Nephron (organoid): ENCODE measurements at regions not wholly inside any gene's neighbourhood (a gene's known extent, or its start where the extent isn't known, plus 50 kb on each side); places are given as distances from the start of the nearest gene placed in this dataset.
A peak's percentile ranks its signal among the peaks of the same experiment; 100 is the strongest.

Experiments used
- H3K27ac Mint-ChIP-seq, 3 experiments: 2 replicates each; pipeline ENCODE4 v1.8.0; 2020; ENCODE audit warnings: mixed read lengths in 3 of 3, mild to moderate bottlenecking in 2 of 3, moderate library complexity in 1 of 3
- H3K27me3 Mint-ChIP-seq: 2 replicates; pipeline ENCODE4 v1.8.0; 2021; ENCODE audit warnings: low read depth, mild to moderate bottlenecking, moderate library complexity, mixed read lengths
- H3K36me3 Mint-ChIP-seq: 2 replicates; pipeline ENCODE4 v1.8.0; 2020; ENCODE audit warnings: low read depth, mixed read lengths
- H3K4me1 Mint-ChIP-seq: 2 replicates; pipeline ENCODE4 v1.8.0; 2020; ENCODE audit warnings: mixed read lengths
- H3K4me3 Mint-ChIP-seq, 3 experiments: 2 replicates each; pipeline ENCODE4 v1.8.0; 2020; ENCODE audit warnings: mild to moderate bottlenecking in 3 of 3, mixed read lengths in 3 of 3, moderate library complexity in 2 of 3
- H3K9me3 Mint-ChIP-seq: 2 replicates; pipeline ENCODE4 v1.8.0; 2020; ENCODE audit warnings: mixed read lengths
- CTCF ChIP-seq, 3 experiments: fragments of 200-600 bp; sonication (generic); IDR thresholded peaks; one replicate each; pipeline ENCODE4 v1.5.0; 2021; ENCODE audit warnings: antibody characterized with exemption in 3 of 3; ENCODE audit not compliant: unreplicated experiment in 3 of 3

DNA sequence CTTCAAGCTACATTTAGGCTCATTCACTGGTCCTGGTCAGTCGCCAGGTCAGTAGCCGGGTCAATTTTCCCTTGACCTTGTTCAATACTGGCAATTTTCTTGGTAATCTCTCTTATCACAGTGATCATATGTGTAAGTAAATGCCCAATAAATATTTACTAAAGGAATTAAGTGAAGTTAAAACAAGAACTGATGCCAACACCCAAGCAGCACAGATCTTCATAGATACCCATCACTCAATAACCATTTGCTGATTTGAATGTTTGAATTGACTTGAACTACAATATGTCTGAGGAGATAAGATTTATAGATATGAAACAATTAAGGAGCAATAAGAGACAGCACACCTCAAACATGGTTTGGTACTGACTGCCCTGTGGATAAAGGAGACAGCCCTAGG is 100.8 kb upstream of the PREP start:
- no peaks in the 10 kb centered on the region for H3K36me3 Mint-ChIP-seq
- no peaks in the 10 kb centered on the region for H3K27me3 Mint-ChIP-seq
- H3K9me3 Mint-ChIP-seq: no peaks in the 10 kb centered on the region
- peaks cover 21% of the 10 kb centered on the region for H3K4me1 Mint-ChIP-seq
- TF ChIP-seq CTCF (IDR thresholded peaks at IDR 0.05; ENCODE audit: unreplicated experiment in 3 of 3): no peak
- H3K4me3 Mint-ChIP-seq: no peak overlapping the region
- no peak overlapping the region for H3K27ac Mint-ChIP-seq

DNA sequence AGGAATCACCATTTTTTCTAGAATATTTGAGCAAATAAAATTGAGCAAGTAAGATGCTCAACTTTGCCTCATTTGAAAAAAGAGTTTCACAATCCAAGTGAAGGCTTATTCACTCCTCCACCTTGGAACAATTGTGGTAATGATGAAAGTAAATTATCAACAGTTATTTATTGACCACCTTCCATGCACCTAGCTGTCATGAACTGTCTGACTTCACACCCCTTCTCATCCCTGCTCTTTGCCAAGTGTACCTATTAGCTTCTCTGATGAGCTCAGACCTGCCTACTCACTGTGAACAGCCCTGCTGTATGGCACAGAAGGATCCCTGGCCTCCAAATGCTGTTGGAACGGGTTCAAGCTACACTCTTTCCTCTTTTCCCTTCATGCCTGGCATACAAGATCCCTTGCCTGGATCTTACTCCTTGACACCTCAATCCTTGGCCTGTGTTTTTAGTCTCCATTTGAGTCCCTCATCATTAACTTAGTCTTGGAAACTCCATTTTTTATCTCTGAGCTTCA is 99.0 kb upstream of the PREP start:
- no peak overlapping the region for H3K27ac Mint-ChIP-seq
- no peaks in the 10 kb centered on the region for H3K36me3 Mint-ChIP-seq
- no peak for TF ChIP-seq CTCF (IDR thresholded peaks at IDR 0.05; ENCODE audit: unreplicated experiment in 3 of 3)
- H3K27me3 Mint-ChIP-seq: no peaks in the 10 kb centered on the region
- no peak overlapping the region for H3K4me3 Mint-ChIP-seq
- H3K4me1 Mint-ChIP-seq: peaks cover 19% of the 10 kb centered on the region
- no peaks in the 10 kb centered on the region for H3K9me3 Mint-ChIP-seq

DNA sequence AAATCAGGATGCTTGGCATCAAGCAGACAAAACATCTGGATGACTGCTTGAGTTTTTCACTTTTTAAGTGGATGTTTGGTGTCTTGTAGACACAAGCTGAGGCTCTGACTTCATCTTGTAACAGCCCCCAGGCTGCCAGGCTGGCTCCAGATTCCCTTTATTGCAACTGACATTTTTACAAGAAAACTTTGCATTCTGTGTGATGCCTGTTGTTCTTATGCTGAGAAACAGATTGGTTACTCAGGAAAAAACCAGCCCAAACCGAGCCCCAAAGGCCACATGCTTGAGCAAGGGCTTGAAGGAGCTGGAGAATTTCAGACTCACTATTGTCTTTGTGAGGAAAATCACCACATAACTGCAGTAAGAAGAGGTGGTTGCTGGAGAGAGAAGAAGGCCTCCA is 98.4 kb upstream of the PREP start:
- Mint-ChIP-seq H3K4me3 (no peak overlapping the region), H3K27ac (no peak overlapping the region), H3K9me3 (no peaks in the 10 kb centered on the region), H3K4me1 (peaks cover 19% of the 10 kb centered on the region), H3K27me3 (no peaks in the 10 kb centered on the region), H3K36me3 (no peaks in the 10 kb centered on the region)
- TF ChIP-seq CTCF (IDR thresholded peaks at IDR 0.05; ENCODE audit: unreplicated experiment in 3 of 3): no peak

DNA sequence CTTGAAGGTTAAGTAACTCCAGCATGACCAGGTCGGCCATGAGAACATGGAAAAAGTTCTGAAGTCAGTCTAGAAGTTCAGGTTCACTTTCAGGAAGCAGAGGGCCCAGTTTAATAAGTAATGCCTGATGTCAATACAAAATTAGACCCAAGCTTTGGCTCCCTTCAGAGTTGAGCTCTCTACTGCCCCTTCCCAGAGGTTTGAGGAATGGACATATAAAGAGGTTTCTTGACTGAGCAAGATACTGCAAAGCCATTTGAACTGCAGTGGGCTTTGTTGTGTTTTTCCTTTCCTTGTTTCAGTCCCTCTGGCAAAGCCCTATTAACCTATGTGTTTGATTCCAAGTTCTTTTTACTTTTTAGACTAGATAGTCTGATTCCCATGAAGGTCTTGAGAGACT is 97.8 kb upstream of the PREP start:
- Mint-ChIP-seq H3K4me1 (peaks cover 19% of the 10 kb centered on the region), H3K27me3 (no peaks in the 10 kb centered on the region), H3K4me3 (no peak overlapping the region), H3K27ac (peak overlapping the region in 1 of 3 experiments; percentile 47), H3K9me3 (no peaks in the 10 kb centered on the region), H3K36me3 (no peaks in the 10 kb centered on the region)
- peak in 1 of 3 experiments; percentile 14 for TF ChIP-seq CTCF (IDR thresholded peaks at IDR 0.05; ENCODE audit: unreplicated experiment in 3 of 3)

- H3K9me3 Mint-ChIP-seq: no peaks in the 10 kb centered on the region
- peak overlapping the region in 1 of 3 experiments; percentile 47 for H3K27ac Mint-ChIP-seq
- TF ChIP-seq CTCF (IDR thresholded peaks at IDR 0.05; ENCODE audit: unreplicated experiment in 3 of 3): no peak
- H3K4me3 Mint-ChIP-seq: no peak overlapping the region
- peaks cover 14% of the 10 kb centered on the region for H3K4me1 Mint-ChIP-seq
- no peaks in the 10 kb centered on the region for H3K27me3 Mint-ChIP-seq
- H3K36me3 Mint-ChIP-seq: no peaks in the 10 kb centered on the region
Observed at GRCh38 chr6:105499931-105500330, 97.0 kb upstream of the PREP start.

GRCh38 chr6:105499136-105499870 is 96.4 kb upstream of the PREP start:
- peaks cover 8% of the 10 kb centered on the region for H3K4me1 Mint-ChIP-seq
- no peak for TF ChIP-seq CTCF (IDR thresholded peaks at IDR 0.05; ENCODE audit: unreplicated experiment in 3 of 3)
- H3K27ac Mint-ChIP-seq: peak overlapping the region in 1 of 3 experiments; percentile 47
- no peaks in the 10 kb centered on the region for H3K9me3 Mint-ChIP-seq
- H3K27me3 Mint-ChIP-seq: no peaks in the 10 kb centered on the region
- no peak overlapping the region for H3K4me3 Mint-ChIP-seq
- no peaks in the 10 kb centered on the region for H3K36me3 Mint-ChIP-seq
